Fibroblast of pulmonary artery (primary cell): ENCODE measurements at regions not wholly inside any gene's neighbourhood (a gene's known extent, or its start where the extent isn't known, plus 50 kb on each side); places are given as distances from the start of the nearest gene placed in this dataset.

Experiments
- DNase-seq: peaks from one replicate; pipeline ENCODE4 v3.0.0-alpha.2; 2010; ENCODE audit warnings: low read depth
- H3K4me3 ChIP-seq: replicated peaks from 2 replicates; pipeline ENCODE4 v1.5.1; 2011; ENCODE audit warnings: low read depth, mild to moderate bottlenecking, control low read depth, low read length, moderate library complexity
- CTCF ChIP-seq: IDR thresholded peaks from 2 replicates; pipeline ENCODE4 v1.5.1; 2011; ENCODE audit warnings: mild to moderate bottlenecking, control low read depth, low read length, inconsistent platforms; ENCODE audit errors: missing control alignments

GRCh38 chr17:77782611-77783010 lies 175.9 kb upstream of the TNRC6C start:
- no peak for DNase-seq
- no peak overlapping the region for H3K4me3 ChIP-seq
- TF ChIP-seq CTCF: no peak

GRCh38 chr17:77783991-77784820 lies 174.3 kb upstream of the TNRC6C start:
- DNase-seq: no peak
- H3K4me3 ChIP-seq: no peak overlapping the region
- no peak for TF ChIP-seq CTCF

GRCh38 chr17:77785312-77785905 lies 173.1 kb upstream of the TNRC6C start:
- no peak for DNase-seq
- H3K4me3 ChIP-seq: no peak overlapping the region
- no peak for TF ChIP-seq CTCF

- no peak for DNase-seq
- TF ChIP-seq CTCF: no peak
- no peak overlapping the region for H3K4me3 ChIP-seq
These were observed 172.4 kb upstream of the TNRC6C start for GRCh38 chr17:77786090-77786489.

- H3K4me3 ChIP-seq: no peak overlapping the region
- DNase-seq: no peak
- no peak for TF ChIP-seq CTCF
These were observed 171.6 kb upstream of the TNRC6C start for GRCh38 chr17:77786740-77787505.

- no peak overlapping the region for H3K4me3 ChIP-seq
- no peak for DNase-seq
- TF ChIP-seq CTCF: no peak
These were observed 168.2 kb upstream of the TNRC6C start for GRCh38 chr17:77790143-77790829.
